ENCODE measurements at regions not wholly inside any gene's neighbourhood (a gene's known extent, or its start where the extent isn't known, plus 50 kb on each side); places are given as distances from the start of the nearest gene placed in this dataset.

DNA sequence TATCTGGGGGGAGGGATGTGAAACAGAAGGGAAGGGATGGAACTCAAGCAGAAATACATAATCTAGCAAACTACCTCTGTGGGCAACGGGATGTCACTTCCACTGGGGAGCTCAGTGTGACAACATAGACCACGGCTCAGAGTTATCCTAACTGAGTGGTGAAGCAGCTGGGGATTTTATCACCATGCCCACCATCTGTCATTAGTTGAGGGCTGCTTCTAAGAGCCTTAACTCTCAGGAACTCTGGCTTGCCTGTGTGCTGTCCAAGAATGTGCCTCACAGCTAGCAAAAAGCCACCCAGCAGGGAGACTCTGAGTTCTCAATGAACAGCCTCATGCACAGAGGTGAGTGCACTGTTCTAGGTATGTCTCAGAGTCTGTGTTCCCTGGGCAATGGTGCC lies 90.6 kb upstream of the CXCL14 start:
- TF ChIP-seq POLR2A (IDR thresholded peaks at IDR 0.05; ENCODE audit: low read depth, low read length) (no peak), POLR2AphosphoS5 (IDR thresholded peaks at IDR 0.05; ENCODE audit: low read depth, low read length) (no peak)
